ENCODE measurements at regions not wholly inside any gene's neighbourhood (a gene's known extent, or its start where the extent isn't known, plus 50 kb on each side); places are given as distances from the start of the nearest gene placed in this dataset.

DNA sequence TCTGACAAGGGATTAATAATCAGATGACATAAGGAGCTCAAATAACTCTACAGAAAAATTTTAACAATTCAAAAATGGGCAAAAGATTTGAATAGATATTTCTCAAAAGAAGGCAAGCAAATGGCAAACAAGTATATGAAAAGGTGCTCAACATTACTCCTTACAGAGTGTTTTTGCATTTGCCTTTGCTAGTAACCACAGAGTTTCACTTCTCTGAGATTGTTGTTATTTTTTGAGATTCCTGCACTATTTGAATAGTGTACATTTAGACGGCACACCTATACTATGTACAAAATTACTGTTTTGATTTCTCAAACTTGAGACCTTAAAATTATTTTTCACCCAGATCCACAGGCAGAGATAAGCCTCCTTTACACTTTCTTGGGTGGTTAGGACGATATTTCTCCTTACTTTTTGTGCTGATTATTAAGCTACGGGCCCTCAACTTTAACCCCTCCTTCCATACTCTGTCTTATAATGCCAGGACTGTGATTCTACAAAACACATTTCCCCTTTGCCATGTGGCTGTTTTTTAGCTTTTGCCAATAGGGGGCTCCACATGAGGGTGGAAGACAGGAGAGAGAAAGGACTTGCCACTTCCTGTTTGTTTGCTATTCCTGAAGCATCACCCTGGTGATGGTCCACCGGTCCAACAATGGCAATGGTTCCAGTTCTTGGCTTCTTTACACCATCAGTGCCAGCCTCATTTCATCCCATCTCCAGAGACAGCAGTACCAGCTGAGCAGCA, 65.0 kb upstream of the DAP start:
- TF ChIP-seq POLR2A (IDR thresholded peaks at IDR 0.05; ENCODE audit: low read depth, low read length) (no peak), POLR2AphosphoS5 (IDR thresholded peaks at IDR 0.05; ENCODE audit: insufficient read depth, low read depth, low read length) (no peak), EZH2 (IDR thresholded peaks at IDR 0.05; ENCODE audit: borderline replicate concordance, low read depth, low read length, severe bottlenecking) (no peak), FOS (IDR thresholded peaks at IDR 0.05; ENCODE audit: borderline replicate concordance, insufficient read depth, low read length) (no peak), MYC (IDR thresholded peaks at IDR 0.05; ENCODE audit: low read depth, low read length) (no peak), JUN (IDR thresholded peaks at IDR 0.05; ENCODE audit: borderline replicate concordance, insufficient read depth, insufficient read length, low read depth) (no peak), GATA2 (IDR thresholded peaks at IDR 0.05; ENCODE audit: insufficient read depth, insufficient read length, low read depth, low read length) (no peak)
- TF ChIP-seq, protein P1, sequence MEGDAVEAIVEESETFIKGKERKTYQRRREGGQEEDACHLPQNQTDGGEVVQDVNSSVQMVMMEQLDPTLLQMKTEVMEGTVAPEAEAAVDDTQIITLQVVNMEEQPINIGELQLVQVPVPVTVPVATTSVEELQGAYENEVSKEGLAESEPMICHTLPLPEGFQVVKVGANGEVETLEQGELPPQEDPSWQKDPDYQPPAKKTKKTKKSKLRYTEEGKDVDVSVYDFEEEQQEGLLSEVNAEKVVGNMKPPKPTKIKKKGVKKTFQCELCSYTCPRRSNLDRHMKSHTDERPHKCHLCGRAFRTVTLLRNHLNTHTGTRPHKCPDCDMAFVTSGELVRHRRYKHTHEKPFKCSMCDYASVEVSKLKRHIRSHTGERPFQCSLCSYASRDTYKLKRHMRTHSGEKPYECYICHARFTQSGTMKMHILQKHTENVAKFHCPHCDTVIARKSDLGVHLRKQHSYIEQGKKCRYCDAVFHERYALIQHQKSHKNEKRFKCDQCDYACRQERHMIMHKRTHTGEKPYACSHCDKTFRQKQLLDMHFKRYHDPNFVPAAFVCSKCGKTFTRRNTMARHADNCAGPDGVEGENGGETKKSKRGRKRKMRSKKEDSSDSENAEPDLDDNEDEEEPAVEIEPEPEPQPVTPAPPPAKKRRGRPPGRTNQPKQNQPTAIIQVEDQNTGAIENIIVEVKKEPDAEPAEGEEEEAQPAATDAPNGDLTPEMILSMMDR (IDR thresholded peaks at IDR 0.05; ENCODE audit: extremely low read depth in 1 of 2, insufficient read depth in 1 of 2, low read depth in 1 of 2, low read length in 2 of 2), result no peak
- TF ChIP-seq, protein P2, sequence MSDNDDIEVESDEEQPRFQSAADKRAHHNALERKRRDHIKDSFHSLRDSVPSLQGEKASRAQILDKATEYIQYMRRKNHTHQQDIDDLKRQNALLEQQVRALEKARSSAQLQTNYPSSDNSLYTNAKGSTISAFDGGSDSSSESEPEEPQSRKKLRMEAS (IDR thresholded peaks at IDR 0.05; ENCODE audit: insufficient read depth, insufficient read length), result no peak

Measured in endothelial cell of umbilical vein (primary cell).